ELF-1 (cell line): ENCODE measurements at regions not wholly inside any gene's neighbourhood (a gene's known extent, or its start where the extent isn't known, plus 50 kb on each side); places are given as distances from the start of the nearest gene placed in this dataset.
"Not testable (repeated sequence)": the region's sequence is repeated elsewhere in the genome, so short reads cannot be mapped to it uniquely, and the experiment has no call there.

Experiments
- DNase-seq: peaks from one replicate; pipeline ENCODE4 v3.0.0-alpha.2; 2016; ENCODE audit warnings: low read depth, low spot score

DNA sequence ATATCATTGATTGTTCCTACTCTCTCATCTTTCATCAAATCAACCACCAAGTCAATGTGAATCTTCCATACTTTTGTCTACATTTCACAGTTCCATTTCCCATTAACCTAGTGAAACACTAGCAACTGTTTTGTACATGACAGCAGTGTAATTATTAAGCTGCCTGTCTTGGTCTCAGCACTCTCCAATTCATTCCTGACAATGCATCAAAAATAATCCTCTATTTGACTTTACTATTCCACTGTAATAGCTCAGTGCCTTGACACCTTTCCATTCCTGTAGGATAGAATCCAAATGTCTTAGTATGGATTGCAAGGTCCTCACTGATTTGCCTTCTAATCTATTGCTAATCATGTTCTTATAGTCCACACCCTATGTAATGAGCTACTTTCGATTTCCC, 2405.8 kb downstream of the PCDH7 start:
- DNase-seq, result no peak

- not testable (repeated sequence) for DNase-seq
Measured at GRCh38 chr4:33130662-33131061, 2410.5 kb downstream of the PCDH7 start.

GRCh38 chr4:33133723-33134122, 2413.6 kb downstream of the PCDH7 start:
- no peak for DNase-seq

- no peak for DNase-seq
Measured at GRCh38 chr4:33134366-33134765, 2414.2 kb downstream of the PCDH7 start.

- no peak for DNase-seq
Measured at GRCh38 chr4:33149658-33150524, 2429.7 kb downstream of the PCDH7 start.

- no peak for DNase-seq
Measured at GRCh38 chr4:33150525-33150910, 2430.3 kb downstream of the PCDH7 start.

DNA sequence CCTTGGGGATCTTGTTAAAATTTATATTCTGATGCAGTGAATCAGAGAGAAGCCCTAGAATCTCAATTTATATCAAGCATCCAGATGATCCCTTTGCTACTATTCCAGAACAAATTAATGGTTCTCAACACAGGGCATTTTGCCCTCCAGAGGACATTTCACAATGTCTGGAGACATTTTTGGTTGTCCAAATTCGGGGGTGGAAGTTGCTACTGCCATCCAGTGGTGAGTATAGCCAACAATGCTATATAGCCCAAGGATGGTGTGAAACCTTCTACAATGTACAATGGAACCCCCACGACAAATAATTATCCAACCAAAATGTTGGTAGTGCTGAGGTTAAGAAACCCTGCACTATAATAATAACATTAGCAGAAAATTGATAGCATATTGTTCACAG, 2440.0 kb downstream of the PCDH7 start:
- DNase-seq, result peak; percentile 1

GRCh38 chr4:33161202-33161601, 2441.0 kb downstream of the PCDH7 start:
- no peak for DNase-seq

DNA sequence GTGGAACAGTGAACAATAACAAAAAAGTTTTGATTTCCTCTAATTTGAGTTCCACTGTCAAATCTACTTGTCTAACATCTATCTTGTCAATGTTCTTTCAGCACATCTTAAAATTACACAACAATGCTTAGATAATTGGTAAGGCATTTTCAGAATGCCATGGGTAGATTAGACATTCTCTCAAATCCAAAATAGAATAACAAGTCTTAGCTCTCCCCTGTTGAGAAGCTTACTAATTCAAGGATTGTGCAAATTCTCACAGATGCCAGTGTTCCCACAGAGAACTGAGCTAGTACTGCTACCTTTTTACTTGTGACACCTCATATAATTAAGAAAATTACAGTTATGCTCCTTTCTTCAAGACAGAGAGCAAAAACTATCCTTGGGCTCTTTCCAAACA, 2442.0 kb downstream of the PCDH7 start:
- no peak for DNase-seq

- DNase-seq, result no peak
Measured at GRCh38 chr4:33171873-33172525, 2451.8 kb downstream of the PCDH7 start.

GRCh38 chr4:33176566-33176965, 2456.4 kb downstream of the PCDH7 start:
- DNase-seq, result no peak

- DNase-seq, result no peak
Measured at GRCh38 chr4:33184657-33185290, 2464.6 kb downstream of the PCDH7 start.

GRCh38 chr4:33187035-33187434, 2466.9 kb downstream of the PCDH7 start:
- no peak for DNase-seq

DNA sequence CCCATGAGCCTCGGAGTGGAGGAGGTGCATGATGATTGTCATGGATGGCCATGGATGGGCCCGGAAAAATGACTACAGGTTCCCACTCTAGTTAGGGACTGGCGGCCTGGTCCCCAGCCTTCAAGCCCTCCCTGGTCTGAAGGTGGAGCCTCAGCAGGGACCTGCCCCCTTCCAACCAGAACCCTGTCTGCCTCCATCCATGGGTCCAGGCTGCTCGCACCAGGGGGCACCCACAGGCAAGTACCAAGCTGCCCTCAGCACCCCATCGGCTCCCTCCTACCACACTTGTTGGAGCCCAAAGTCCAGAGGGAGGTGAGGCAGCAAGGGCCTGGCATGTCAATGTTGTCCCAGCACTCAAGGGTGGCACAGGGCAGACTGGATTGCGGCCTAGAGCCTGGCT, 2468.6 kb downstream of the PCDH7 start:
- no peak for DNase-seq

- no peak for DNase-seq
Measured at GRCh38 chr4:33189169-33189568, 2469.0 kb downstream of the PCDH7 start.

DNA sequence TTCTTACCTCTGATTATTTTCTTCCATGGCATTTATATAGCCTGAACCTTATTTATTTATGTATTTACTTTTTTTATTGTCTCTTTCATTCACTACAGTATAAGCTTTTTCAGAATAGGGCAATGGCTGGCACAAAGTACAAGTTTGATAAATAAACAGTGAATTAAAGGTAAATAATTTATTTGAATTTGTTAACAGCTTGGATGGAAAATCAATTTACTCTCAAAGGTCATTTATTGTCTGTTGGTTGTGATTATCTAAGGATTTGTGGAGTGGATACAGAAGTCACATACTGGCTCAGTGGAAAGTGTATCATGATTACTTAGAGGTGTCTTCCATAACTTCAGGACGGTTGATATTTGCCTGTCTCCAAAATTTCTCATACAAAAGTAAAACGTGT, 2472.9 kb downstream of the PCDH7 start:
- no peak for DNase-seq

GRCh38 chr4:33200377-33200776, 2480.2 kb downstream of the PCDH7 start:
- no peak for DNase-seq

- DNase-seq, result no peak
Measured at GRCh38 chr4:33218238-33218637, 2498.1 kb downstream of the PCDH7 start.

GRCh38 chr4:33226133-33226532, 2506.0 kb downstream of the PCDH7 start:
- DNase-seq, result no peak

DNA sequence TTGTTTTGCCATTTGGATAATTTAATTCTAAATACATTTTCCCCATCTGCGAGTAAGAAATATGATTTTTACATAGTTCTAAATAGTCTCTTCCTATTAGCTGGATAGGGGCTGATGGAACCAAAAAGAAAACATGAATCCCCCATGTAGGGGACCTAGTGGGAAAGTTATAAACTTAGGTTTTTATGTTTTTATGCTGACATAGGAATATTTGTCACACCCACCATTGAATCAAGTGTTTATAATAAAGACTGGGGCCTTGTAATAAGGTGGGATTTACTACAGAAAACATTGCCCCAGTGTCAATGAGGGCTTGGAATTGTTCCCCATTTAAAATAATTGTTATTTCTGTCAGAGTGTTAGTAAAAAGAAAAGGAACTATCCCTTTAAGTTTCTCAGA, 2506.6 kb downstream of the PCDH7 start:
- no peak for DNase-seq

DNA sequence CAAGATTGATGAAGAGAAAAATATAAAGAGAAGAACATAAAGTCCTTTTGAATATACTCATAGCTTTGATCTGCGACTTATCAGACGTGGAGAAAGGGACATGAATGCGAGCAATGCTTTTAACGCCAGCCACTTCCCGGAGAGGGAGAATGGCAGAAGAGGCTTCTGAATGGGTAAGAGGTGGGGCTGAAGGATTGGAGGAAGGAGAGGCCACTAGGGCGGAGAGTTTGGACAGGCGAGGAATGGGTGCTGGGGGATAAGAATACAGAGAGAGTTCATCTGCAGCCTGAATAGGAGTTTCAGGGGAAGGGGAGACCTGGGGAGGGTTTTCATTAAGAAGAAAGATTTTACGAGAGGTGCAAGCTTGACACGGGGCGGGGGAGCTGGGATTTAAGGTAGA, 2534.9 kb downstream of the PCDH7 start:
- DNase-seq, result peak; percentile 4

DNA sequence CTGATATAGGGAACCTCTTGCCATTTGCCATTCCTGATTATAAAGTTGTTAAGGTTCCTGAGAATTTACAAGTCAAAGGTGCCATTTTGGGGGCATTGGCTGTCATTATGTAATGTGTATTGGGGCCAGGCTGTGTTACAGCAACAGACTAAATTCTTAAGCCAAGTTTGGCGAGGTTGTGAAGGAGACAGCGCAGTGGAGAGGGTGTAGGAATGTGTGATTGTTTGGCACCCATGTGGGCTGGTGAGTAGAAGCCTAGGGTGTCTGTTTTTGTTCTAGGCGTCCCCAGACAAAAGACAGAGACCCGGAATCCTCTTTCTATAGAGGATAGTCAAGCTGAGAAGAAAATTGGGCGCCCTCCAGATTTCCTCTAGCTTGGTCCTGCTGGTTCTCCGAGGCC, 2535.3 kb downstream of the PCDH7 start:
- DNase-seq, result peak; percentile 8

DNA sequence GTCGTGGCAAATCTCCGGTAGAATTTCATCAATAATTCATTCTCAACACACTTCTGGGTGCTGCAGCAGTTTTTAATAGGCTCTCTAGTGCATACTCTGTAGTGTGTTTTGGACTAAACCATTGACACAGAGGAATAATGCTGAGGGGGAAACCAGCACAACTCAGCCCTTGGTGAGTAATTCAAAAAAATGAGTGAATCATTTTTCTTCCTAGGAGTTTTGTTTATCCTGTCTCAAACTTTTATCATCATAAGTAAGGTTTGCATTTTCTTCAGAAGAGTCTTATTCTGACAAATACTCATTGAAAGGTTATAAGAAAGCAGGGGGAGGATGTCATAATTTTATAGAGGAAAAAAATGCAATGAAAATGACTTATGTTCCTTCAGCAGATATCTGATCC, 2542.7 kb downstream of the PCDH7 start:
- DNase-seq, result no peak
